ENCODE measurements at regions not wholly inside any gene's neighbourhood (a gene's known extent, or its start where the extent isn't known, plus 50 kb on each side); places are given as distances from the start of the nearest gene placed in this dataset.

DNA sequence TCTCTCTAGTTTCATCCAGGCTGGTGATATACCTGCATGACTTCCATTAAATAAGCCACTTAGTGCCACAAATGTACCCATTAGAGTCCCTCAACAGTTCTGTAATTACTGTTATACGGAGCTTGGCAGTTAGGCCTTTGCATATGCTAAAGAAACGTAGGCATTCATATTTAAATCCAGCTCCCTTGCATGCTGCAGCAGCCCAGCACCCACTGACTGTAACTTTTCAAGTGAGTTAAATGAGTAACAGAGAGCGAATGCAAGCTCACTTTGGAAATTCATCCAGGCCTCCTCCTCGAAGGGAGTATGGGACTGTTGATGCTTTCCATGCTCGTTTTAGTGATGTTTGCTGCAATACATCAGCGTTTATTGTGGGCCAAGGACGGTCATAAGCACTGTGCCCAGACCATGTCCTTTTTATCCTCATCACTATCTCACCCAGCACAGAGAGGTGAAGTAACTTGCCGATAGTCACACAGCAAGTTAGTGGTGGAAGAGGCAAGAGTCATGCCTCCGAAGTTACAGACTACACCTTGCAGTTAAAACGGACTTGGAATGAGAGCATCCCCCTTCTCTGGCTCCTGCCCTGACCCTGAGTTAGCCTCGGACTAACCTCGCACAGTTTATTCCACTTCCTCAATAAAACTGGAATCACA, 179.4 kb upstream of the PDE10A start:
- TF ChIP-seq, protein P1, sequence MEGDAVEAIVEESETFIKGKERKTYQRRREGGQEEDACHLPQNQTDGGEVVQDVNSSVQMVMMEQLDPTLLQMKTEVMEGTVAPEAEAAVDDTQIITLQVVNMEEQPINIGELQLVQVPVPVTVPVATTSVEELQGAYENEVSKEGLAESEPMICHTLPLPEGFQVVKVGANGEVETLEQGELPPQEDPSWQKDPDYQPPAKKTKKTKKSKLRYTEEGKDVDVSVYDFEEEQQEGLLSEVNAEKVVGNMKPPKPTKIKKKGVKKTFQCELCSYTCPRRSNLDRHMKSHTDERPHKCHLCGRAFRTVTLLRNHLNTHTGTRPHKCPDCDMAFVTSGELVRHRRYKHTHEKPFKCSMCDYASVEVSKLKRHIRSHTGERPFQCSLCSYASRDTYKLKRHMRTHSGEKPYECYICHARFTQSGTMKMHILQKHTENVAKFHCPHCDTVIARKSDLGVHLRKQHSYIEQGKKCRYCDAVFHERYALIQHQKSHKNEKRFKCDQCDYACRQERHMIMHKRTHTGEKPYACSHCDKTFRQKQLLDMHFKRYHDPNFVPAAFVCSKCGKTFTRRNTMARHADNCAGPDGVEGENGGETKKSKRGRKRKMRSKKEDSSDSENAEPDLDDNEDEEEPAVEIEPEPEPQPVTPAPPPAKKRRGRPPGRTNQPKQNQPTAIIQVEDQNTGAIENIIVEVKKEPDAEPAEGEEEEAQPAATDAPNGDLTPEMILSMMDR (IDR thresholded peaks at IDR 0.05; ENCODE audit: poor library complexity): no peak
- TF ChIP-seq EZH2phosphoT487 (IDR thresholded peaks at IDR 0.05; ENCODE audit: low read depth, severe bottlenecking, unreplicated experiment) (no peak), EZH2 (IDR thresholded peaks at IDR 0.05; ENCODE audit: borderline replicate concordance) (no peak)

Measured in hepatocyte (in vitro differentiated cells).